H1 (cell line): ENCODE measurements at regions not wholly inside any gene's neighbourhood (a gene's known extent, or its start where the extent isn't known, plus 50 kb on each side); places are given as distances from the start of the nearest gene placed in this dataset.

Source experiments
- CTCF ChIA-PET: fragments of 300-600 bp; sonication (Branson Sonifier 250); formaldehyde crosslinking; loops from one replicate; lab custom pipeline; 2021; ENCODE audit not compliant: partially characterized antibody; lab: Charles Lee
- POLR2A ChIA-PET: fragments of 300-600 bp; sonication (Branson Sonifier 250); formaldehyde crosslinking; loops from one replicate; lab custom pipeline; 2021; ENCODE audit warnings: inconsistent platforms; ENCODE audit not compliant: partially characterized antibody; lab: Charles Lee
- DNase-seq, 2 experiments: peaks; one replicate each; pipeline versions ENCODE4 v3.0.0 to v3.0.0-alpha.2; 2010 to 2022; ENCODE audit warnings: low spot score in 2 of 2, low read depth in 1 of 2, mixed read lengths in 1 of 2
- FAIRE-seq: peaks from 2 replicates; lab custom pipeline; 2011; peaks lifted over from hg19 to GRCh38; lab: Jason Lieb, UNC
- H2AFZ ChIP-seq: 2 replicates; pipeline ENCODE4 v1.8.1; 2012; ENCODE audit warnings: low read length, inconsistent platforms
- H2AK5ac ChIP-seq: 2 replicates; pipeline ENCODE4 v1.6.1; 2013; ENCODE audit warnings: low read depth, low read length
- H2BK120ac ChIP-seq: replicated peaks from 2 replicates; pipeline ENCODE3; 2013; ENCODE audit warnings: low read depth, low read length, inconsistent platforms
- H2BK12ac ChIP-seq: 2 replicates; pipeline ENCODE4 v1.6.1; 2013; ENCODE audit warnings: low read depth, low read length
- H2BK15ac ChIP-seq: 2 replicates; pipeline ENCODE4 v1.6.1; 2013; ENCODE audit warnings: low read length
- H2BK20ac ChIP-seq: 2 replicates; pipeline ENCODE4 v1.6.1; 2013; ENCODE audit warnings: low read length
- H2BK5ac ChIP-seq: 2 replicates; pipeline ENCODE4 v1.6.1; 2013; ENCODE audit warnings: low read depth, low read length
- H3K14ac ChIP-seq: 2 replicates; pipeline ENCODE4 v1.6.1; 2013; ENCODE audit warnings: inconsistent platforms; ENCODE audit not compliant: insufficient read length
- H3K18ac ChIP-seq: 2 replicates; pipeline ENCODE4 v1.6.1; 2013; ENCODE audit warnings: low read length; ENCODE audit errors: extremely low read depth
- H3K23ac ChIP-seq: 2 replicates; pipeline ENCODE4 v1.6.1; 2013; ENCODE audit warnings: inconsistent platforms; ENCODE audit not compliant: insufficient read length
- H3K23me2 ChIP-seq: 2 replicates; pipeline ENCODE4 v1.6.1; 2013; ENCODE audit warnings: low read depth, low read length
- H3K27ac ChIP-seq: 2 replicates; pipeline ENCODE4 v1.6.1; 2011; ENCODE audit warnings: low read depth, low read length, inconsistent platforms
- H3K27me3 ChIP-seq, 4 experiments: replicated peaks in 1 of 4; 1 replicate in 1 of 4; 2 replicates in 3 of 4; pipeline versions ENCODE4 v1.6.1 to v1.8.1; 2011 to 2013; ENCODE audit warnings: low read length in 3 of 4, mild to moderate bottlenecking in 3 of 4, inconsistent platforms in 2 of 4, mixed read lengths in 2 of 4, moderate library complexity in 1 of 4; ENCODE audit not compliant: control insufficient read depth in 3 of 4, insufficient read depth in 3 of 4; ENCODE audit errors: extremely low read depth in 1 of 4
- H3K36me3 ChIP-seq, 4 experiments: 2 replicates each; pipeline versions ENCODE4 v1.6.1 to v1.8.1; 2011 to 2013; ENCODE audit warnings: mild to moderate bottlenecking in 4 of 4, low read length in 3 of 4, moderate library complexity in 2 of 4, control low read depth in 1 of 4, inconsistent platforms in 1 of 4; ENCODE audit not compliant: insufficient read depth in 4 of 4, control insufficient read depth in 2 of 4
- H3K4ac ChIP-seq: replicated peaks from 2 replicates; pipeline ENCODE3; 2013; ENCODE audit warnings: low read length, low read depth, mixed read lengths, inconsistent platforms; ENCODE audit not compliant: insufficient read length
- H3K4me1 ChIP-seq, 4 experiments: replicated peaks in 1 of 4; 1 replicate in 1 of 4; 2 replicates in 3 of 4; pipeline versions ENCODE4 v1.6.1 to v1.8.1; 2011 to 2013; ENCODE audit warnings: low read length in 3 of 4, inconsistent platforms in 2 of 4, mixed read lengths in 1 of 4; ENCODE audit not compliant: insufficient read depth in 4 of 4, control insufficient read depth in 3 of 4
- H3K4me2 ChIP-seq, 2 experiments: 2 replicates each; pipeline versions ENCODE4 v1.6.1 to v1.8.1; 2011 to 2013; ENCODE audit warnings: low read depth in 2 of 2, low read length in 2 of 2, control low read depth in 1 of 2, inconsistent platforms in 1 of 2, mild to moderate bottlenecking in 1 of 2; ENCODE audit not compliant: insufficient read depth in 1 of 2
- H3K4me3 ChIP-seq, 4 experiments: fragments of 200-600, 300-600 bp in 1 of 4; sonication (generic), shearing (Covaris generic), sonication (Bioruptor Twin) in 1 of 4; 2 replicates each; pipeline versions ENCODE4 v1.5.1 to v1.8.1; 2011 to 2016; ENCODE audit warnings: low read length in 4 of 4, low read depth in 3 of 4, control low read depth in 2 of 4, inconsistent platforms in 2 of 4, mild to moderate bottlenecking in 2 of 4, mixed read lengths in 1 of 4, moderate library complexity in 1 of 4; ENCODE audit not compliant: insufficient read depth in 2 of 4; ENCODE audit errors: extremely low read depth in 1 of 4
- H3K56ac ChIP-seq: replicated peaks from 2 replicates; pipeline ENCODE3; 2013; ENCODE audit warnings: low read depth, mild to moderate bottlenecking, mixed read lengths, low read length, inconsistent platforms; ENCODE audit not compliant: insufficient read length
- H3K79me1 ChIP-seq: 2 replicates; pipeline ENCODE4 v1.6.1; 2013; ENCODE audit warnings: low read depth, low read length, control low read depth
- H3K79me2 ChIP-seq, 2 experiments: 2 replicates each; pipeline versions ENCODE4 v1.6.1 to v1.8.1; 2012 to 2013; ENCODE audit warnings: low read length in 2 of 2, mild to moderate bottlenecking in 2 of 2, inconsistent platforms in 1 of 2; ENCODE audit not compliant: insufficient read depth in 2 of 2, control insufficient read depth in 1 of 2
- H3K9ac ChIP-seq, 4 experiments: replicated peaks in 1 of 4; 1 replicate in 1 of 4; 2 replicates in 3 of 4; pipeline versions ENCODE4 v1.6.1 to v1.8.1; 2011 to 2013; ENCODE audit warnings: low read depth in 3 of 4, low read length in 3 of 4, control low read depth in 2 of 4, mild to moderate bottlenecking in 2 of 4, moderate library complexity in 2 of 4, inconsistent platforms in 1 of 4; ENCODE audit errors: extremely low read depth in 1 of 4
- H3K9me3 ChIP-seq, 2 experiments: 2 replicates each; pipeline versions ENCODE4 v1.6.1 to v1.8.1; 2012 to 2013; ENCODE audit warnings: mild to moderate bottlenecking in 2 of 2, moderate library complexity in 2 of 2, control low read depth in 1 of 2, inconsistent platforms in 1 of 2, low read depth in 1 of 2, low read length in 1 of 2, mixed read lengths in 1 of 2; ENCODE audit not compliant: insufficient read depth in 2 of 2
- H4K20me1 ChIP-seq, 2 experiments: replicated peaks in 1 of 2; 2 replicates each; pipeline versions ENCODE3 to v1.8.1; 2011 to 2013; ENCODE audit warnings: inconsistent platforms in 2 of 2, low read length in 2 of 2, mild to moderate bottlenecking in 1 of 2; ENCODE audit not compliant: insufficient read depth in 2 of 2, control insufficient read depth in 1 of 2
- H4K5ac ChIP-seq: 2 replicates; pipeline ENCODE4 v1.6.1; 2013; ENCODE audit warnings: low read length, low read depth, mixed read lengths, inconsistent platforms; ENCODE audit not compliant: insufficient read length
- H4K8ac ChIP-seq: 2 replicates; pipeline ENCODE4 v1.8.0; 2013; ENCODE audit warnings: mild to moderate bottlenecking, moderate library complexity, low read length, inconsistent platforms; ENCODE audit not compliant: insufficient read depth; ENCODE audit errors: extremely low read depth
- H4K91ac ChIP-seq: replicated peaks from 2 replicates; pipeline ENCODE3; 2013; ENCODE audit warnings: low read length, mixed read lengths, inconsistent platforms; ENCODE audit not compliant: insufficient read length
- ATF3 ChIP-seq: IDR thresholded peaks from 2 replicates; pipeline ENCODE4 v1.6.1; 2011; ENCODE audit warnings: low read depth, mild to moderate bottlenecking, low read length; ENCODE audit not compliant: insufficient read depth
- CHD1 ChIP-seq: IDR thresholded peaks from 2 replicates; pipeline ENCODE4 v1.6.1; 2012; ENCODE audit warnings: low read depth, low read length, improper control_type of control experiment
- CTBP2 ChIP-seq: IDR thresholded peaks from 2 replicates; pipeline ENCODE4 v1.7.0; 2011; ENCODE audit warnings: borderline replicate concordance, mild to moderate bottlenecking, moderate library complexity, mixed read lengths, low read length; ENCODE audit not compliant: insufficient read depth, insufficient read length
- JUN ChIP-seq: IDR thresholded peaks from 2 replicates; pipeline ENCODE4 v1.6.1; 2011; ENCODE audit warnings: low read depth, mild to moderate bottlenecking, improper control_type of control experiment, low read length
- KDM1A ChIP-seq: fragments of 200-600, 300-600 bp; sonication (generic); IDR thresholded peaks from 2 replicates; pipeline ENCODE4 v1.7.1; 2016; ENCODE audit warnings: mild to moderate bottlenecking, low read length, borderline replicate concordance
- RAD21 ChIP-seq, 2 experiments: IDR thresholded peaks in 1 of 2; conservative IDR thresholded peaks in 1 of 2; 2 replicates each; pipeline ENCODE4 v1.6.1; 2011; ENCODE audit warnings: low read depth in 2 of 2, low read length in 2 of 2, improper control_type of control experiment in 1 of 2, inconsistent platforms in 1 of 2, mild to moderate bottlenecking in 1 of 2, moderate library complexity in 1 of 2
- RXRA ChIP-seq: IDR thresholded peaks from 2 replicates; pipeline ENCODE4 v1.6.1; 2011; ENCODE audit warnings: low read depth, mild to moderate bottlenecking, low read length, moderate library complexity; ENCODE audit not compliant: insufficient read depth
- SUZ12 ChIP-seq: fragments of 200-600 bp; sonication (generic); IDR thresholded peaks from 2 replicates; pipeline ENCODE4 v1.6.1; 2012; ENCODE audit warnings: mild to moderate bottlenecking, inconsistent platforms, low read length, moderate library complexity, mixed read lengths
- TCF12 ChIP-seq: IDR thresholded peaks from 2 replicates; pipeline ENCODE4 v1.6.1; 2011; ENCODE audit warnings: low read depth, mild to moderate bottlenecking, low read length
- YY1 ChIP-seq: IDR thresholded peaks from 2 replicates; pipeline ENCODE4 v1.6.1; 2011; ENCODE audit warnings: low read depth, mild to moderate bottlenecking, low read length
- WGBS, 2 experiments: shearing (Covaris generic) in 1 of 2; methylation state at CpG; one replicate each; pipeline versions ENCODE4 v1.1.6 to v1.1.7; 2013 to 2015; ENCODE audit warnings: low lambda C conversion rate in 2 of 2, mixed read lengths in 2 of 2, inconsistent platforms in 1 of 2, low coverage in 1 of 2, missing lambda C conversion rate in 1 of 2; ENCODE audit not compliant: insufficient replicate concordance in 2 of 2, insufficient coverage in 1 of 2, insufficient read length in 1 of 2; ENCODE audit errors: extremely low coverage in 1 of 2, missing lambda C conversion rate in 1 of 2; 5-methylcytosine and 5-hydroxymethylcytosine counted together

DNA sequence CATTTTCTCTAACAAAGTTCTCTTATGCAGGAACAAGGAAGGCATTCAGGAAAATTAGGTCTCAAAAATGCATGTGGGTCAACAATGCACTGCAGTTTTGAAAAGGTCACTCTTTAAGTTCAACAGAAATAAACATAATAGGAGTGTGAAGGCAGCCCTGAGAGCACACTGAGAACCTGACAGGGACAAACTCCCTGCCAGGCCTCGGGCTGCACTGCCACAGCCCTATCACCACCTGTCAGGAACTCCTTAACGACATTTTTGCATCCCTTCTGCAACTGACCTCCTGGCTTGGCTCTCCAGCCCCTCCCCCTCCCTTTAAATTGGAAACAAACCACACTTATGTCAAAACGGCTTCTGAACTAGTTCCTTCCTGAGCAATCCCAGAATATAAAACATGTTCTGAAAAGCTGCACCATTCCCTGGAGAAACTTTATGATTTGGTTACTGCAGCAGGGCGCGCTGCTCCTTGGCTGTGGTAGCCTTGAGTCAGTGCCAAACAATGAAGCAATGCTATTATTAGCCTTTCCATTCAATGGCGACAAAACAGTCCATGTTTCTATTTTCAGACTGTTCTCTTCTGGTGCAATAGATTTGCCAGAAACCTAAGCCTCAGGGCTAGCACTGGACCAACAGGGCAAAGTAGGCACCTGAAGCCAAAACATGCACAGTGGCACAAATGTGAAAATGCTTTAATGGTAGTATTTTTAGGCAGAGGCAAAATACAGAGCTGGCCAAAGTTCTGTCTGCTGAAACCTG is 160.1 kb upstream of the ZNF608 start:
- no peak overlapping the region for H2AFZ ChIP-seq
- no peaks in the 10 kb centered on the region for H3K79me1 ChIP-seq
- no peak overlapping the region; the same call in 1 of the 2 replicates for H4K8ac ChIP-seq
- H3K27me3 ChIP-seq, result peaks cover 2 to 17% (median 9%) of the 10 kb centered on the region in 4 experiments
- H3K27ac ChIP-seq, result no peak overlapping the region
- no peak overlapping the region for H3K14ac ChIP-seq
- no peak overlapping the region for H2BK120ac ChIP-seq
- H3K4ac ChIP-seq, result no peak overlapping the region
- no peak overlapping the region for H3K23ac ChIP-seq
- H2AK5ac ChIP-seq, result no peak overlapping the region
- no peak overlapping the region for H2BK20ac ChIP-seq
- no peaks in the 10 kb centered on the region for H3K9me3 ChIP-seq
- H3K4me3 ChIP-seq, result no peak overlapping the region
- no peak overlapping the region for H4K5ac ChIP-seq
- H3K23me2 ChIP-seq, result no peaks in the 10 kb centered on the region; the same call in 1 of the 2 replicates
- H3K18ac ChIP-seq, result no peak overlapping the region
- no peak overlapping the region; the same call in 1 of the 2 replicates for H2BK5ac ChIP-seq
- peaks cover 0 to 10% (median 5%) of the 10 kb centered on the region in 4 experiments; a peak in 5 of 7 replicates for H3K4me1 ChIP-seq
- ChIA-PET POLR2A (no interaction called here), CTCF (no interaction called here)
- H3K36me3 ChIP-seq, result no peaks in the 10 kb centered on the region
- no peak overlapping the region for H4K91ac ChIP-seq
- no peak overlapping the region for H2BK12ac ChIP-seq
- H2BK15ac ChIP-seq, result no peak overlapping the region
- TF ChIP-seq JUN (no peak), RAD21 (IDR thresholded peaks at IDR 0.05 in 1 of 2, conservative IDR thresholded peaks at IDR 0.05 in 1 of 2; ENCODE audit: low read depth in 2 of 2, low read length in 2 of 2) (no peak; a peak in 1 of 4 replicates), KDM1A (no peak), CTBP2 (no peak), YY1 (no peak), TCF12 (no peak), ATF3 (no peak), RXRA (no peak), SUZ12 (no peak), CHD1 (no peak)
- H4K20me1 ChIP-seq, result no peaks in the 10 kb centered on the region
- DNase-seq (no peak), FAIRE-seq (no peak)
- H3K56ac ChIP-seq, result no peak overlapping the region
- no peaks in the 10 kb centered on the region for H3K79me2 ChIP-seq
- no peak overlapping the region; a peak in 1 of 4 replicates for H3K4me2 ChIP-seq
- no peak overlapping the region for H3K9ac ChIP-seq
- WGBS, 2 experiments, result 52% methylated on average over 6 of the region's 6 CpGs; no CpG with 5 or more reads in 1 of the 2 experiments
